Ramos (cell line): ENCODE measurements at regions not wholly inside any gene's neighbourhood (a gene's known extent, or its start where the extent isn't known, plus 50 kb on each side); places are given as distances from the start of the nearest gene placed in this dataset.
"Not testable (repeated sequence)": the region's sequence is repeated elsewhere in the genome, so short reads cannot be mapped to it uniquely, and the experiment has no call there.

Experiments
- in situ Hi-C: fragments of 300-500 bp; cut with MboI; formaldehyde crosslinking; loops from one replicate; pipeline ENCODE4 v1.14.3; 2022; ENCODE audit warnings: low sequenced_read_pairs; ENCODE audit not compliant: unreplicated experiment

GRCh38 chr6:50992704-50993625 lies 174.3 kb downstream of the TFAP2B start:
- in situ Hi-C loops: no loop called here

GRCh38 chr6:50993941-50994720 lies 175.5 kb downstream of the TFAP2B start:
- in situ Hi-C loops: no loop called here

GRCh38 chr6:50995036-50995435 lies 176.4 kb downstream of the TFAP2B start:
- in situ Hi-C loops: no loop called here

GRCh38 chr6:50998905-50999304 lies 180.2 kb downstream of the TFAP2B start:
- in situ Hi-C loops: no loop called here

GRCh38 chr6:51001399-51001798 lies 182.7 kb downstream of the TFAP2B start:
- in situ Hi-C loops: no loop called here

- in situ Hi-C loops: no loop called here
These were observed 185.7 kb downstream of the TFAP2B start for GRCh38 chr6:51004380-51004779.

GRCh38 chr6:51005779-51006178 lies 187.1 kb downstream of the TFAP2B start:
- in situ Hi-C loops: no loop called here

- in situ Hi-C loops: no loop called here
These were observed 188.6 kb downstream of the TFAP2B start for GRCh38 chr6:51007237-51007636.

- in situ Hi-C loops: not testable (repeated sequence)
These were observed 190.0 kb downstream of the TFAP2B start for GRCh38 chr6:51008693-51009092.

- in situ Hi-C loops: no loop called here
These were observed 194.7 kb downstream of the TFAP2B start for GRCh38 chr6:51013376-51013775.

GRCh38 chr6:51015394-51015793 lies 196.7 kb downstream of the TFAP2B start:
- in situ Hi-C loops: no loop called here

- in situ Hi-C loops: no loop called here
These were observed 197.8 kb downstream of the TFAP2B start for GRCh38 chr6:51016489-51016888.

- in situ Hi-C loops: no loop called here
These were observed 201.1 kb downstream of the TFAP2B start for GRCh38 chr6:51019806-51020205.

GRCh38 chr6:51021171-51021570 lies 202.5 kb downstream of the TFAP2B start:
- in situ Hi-C loops: no loop called here

- in situ Hi-C loops: no loop called here
These were observed 205.5 kb downstream of the TFAP2B start for GRCh38 chr6:51024126-51024525.

GRCh38 chr6:51025082-51025777 lies 206.6 kb downstream of the TFAP2B start:
- in situ Hi-C loops: no loop called here

- in situ Hi-C loops: no loop called here
These were observed 208.8 kb downstream of the TFAP2B start for GRCh38 chr6:51027283-51028065.

- in situ Hi-C loops: no loop called here
These were observed 209.6 kb downstream of the TFAP2B start for GRCh38 chr6:51028276-51028675.

GRCh38 chr6:51029561-51029960 lies 210.9 kb downstream of the TFAP2B start:
- in situ Hi-C loops: no loop called here

GRCh38 chr6:51045548-51045947 lies 226.9 kb downstream of the TFAP2B start:
- in situ Hi-C loops: no loop called here
